HCT116 (cell line): ENCODE measurements at regions not wholly inside any gene's neighbourhood (a gene's known extent, or its start where the extent isn't known, plus 50 kb on each side); places are given as distances from the start of the nearest gene placed in this dataset.

Experiments
- ATAC-seq: fragments of 200-7000 bp; cut with Tn5 transposase; 2 replicates; pipeline ENCODE4 v1.9.1; 2020; ENCODE audit warnings: mild to moderate bottlenecking, moderate library complexity
- BruUV-seq: library from RNA; stranded (reverse); fragments of 400-500 nt; replicated peaks from 2 replicates; lab custom pipeline; 2021; lab: Mats Ljungman, UMichigan
- CTCF ChIA-PET: fragments of 300-600 bp; sonication (Branson Sonifier 250); formaldehyde crosslinking; loops from one replicate; lab custom pipeline; 2021; ENCODE audit warnings: antibody characterized with exemption; lab: Charles Lee
- POLR2A ChIA-PET: fragments of 300-600, 350-600 bp; sonication (Branson Sonifier 250); formaldehyde crosslinking; loops from one replicate; lab custom pipeline; 2021; ENCODE audit warnings: antibody characterized with exemption; lab: Charles Lee
- RAD21 ChIA-PET, 2 experiments: fragments of 300-600 bp; sonication (Branson Sonifier 250); formaldehyde crosslinking; loops; one replicate each; lab custom pipeline; 2023; ENCODE audit warnings: low total read pairs in 2 of 2; ENCODE audit not compliant: uncharacterized antibody in 2 of 2, unreplicated experiment in 2 of 2, low non-redundant PET in 1 of 2; lab: Charles Lee
- DNase-seq: peaks from one replicate; pipeline ENCODE4 v3.0.0-alpha.2; 2010; ENCODE audit warnings: low read depth, low spot score
- H2AFZ ChIP-seq: fragments of 200-600 bp; shearing (Covaris generic), sonication (generic); 2 replicates; pipeline ENCODE4 v1.6.1; 2017; ENCODE audit warnings: low read depth, mixed run types, mixed read lengths, antibody characterized with exemption, low read length; ENCODE audit not compliant: poor library complexity, severe bottlenecking
- H3K27ac ChIP-seq: 2 replicates; pipeline ENCODE4 v1.5.1; 2012; ENCODE audit warnings: low read depth, low read length
- H3K27me3 ChIP-seq: fragments of 200-600 bp; sonication (generic); 2 replicates; pipeline ENCODE4 v1.6.1; 2016; ENCODE audit warnings: mixed run types, low read length, mixed read lengths; ENCODE audit not compliant: insufficient read depth
- H3K36me3 ChIP-seq, 2 experiments: fragments of 200-500 bp in 1 of 2; fragments of 200-600 bp in 1 of 2; sonication (Bioruptor generic) in 1 of 2; sonication (generic) in 1 of 2; 2 replicates each; pipeline versions ENCODE4 v1.5.1 to v1.6.1; 2014 to 2016; ENCODE audit warnings: low read length in 2 of 2, inconsistent platforms in 1 of 2, mixed read lengths in 1 of 2, mixed run types in 1 of 2; ENCODE audit not compliant: insufficient read depth in 2 of 2, control insufficient read depth in 1 of 2
- H3K4me1 ChIP-seq, 2 experiments: fragments of 200-600 bp in 1 of 2; sonication (generic) in 1 of 2; 2 replicates each; pipeline versions ENCODE4 v1.5.1 to v1.6.1; 2012 to 2017; ENCODE audit warnings: low read length in 2 of 2, inconsistent platforms in 1 of 2, mild to moderate bottlenecking in 1 of 2, mixed read lengths in 1 of 2, mixed run types in 1 of 2, moderate library complexity in 1 of 2; ENCODE audit not compliant: insufficient read depth in 2 of 2, control insufficient read depth in 1 of 2
- H3K4me2 ChIP-seq: fragments of 200-600 bp; sonication (generic); 2 replicates; pipeline ENCODE4 v1.6.1; 2017; ENCODE audit warnings: mixed run types, low read length, mixed read lengths
- H3K4me3 ChIP-seq, 2 experiments: fragments of 200-600 bp in 1 of 2; sonication (generic) in 1 of 2; replicated peaks in 1 of 2; 2 replicates each; pipeline ENCODE4 v1.5.1; 2011 to 2016; ENCODE audit warnings: low read length in 2 of 2, control low read depth in 1 of 2, low read depth in 1 of 2, mild to moderate bottlenecking in 1 of 2, mixed read lengths in 1 of 2, mixed run types in 1 of 2
- H3K79me2 ChIP-seq: fragments of 200-600 bp; sonication (generic); 2 replicates; pipeline ENCODE4 v1.6.1; 2017; ENCODE audit warnings: mild to moderate bottlenecking, mixed run types, low read length, moderate library complexity, mixed read lengths; ENCODE audit not compliant: insufficient read depth
- H3K9ac ChIP-seq: fragments of 200-600 bp; sonication (generic); 2 replicates; pipeline ENCODE4 v1.6.1; 2016; ENCODE audit warnings: low read length, mixed read lengths
- H3K9me2 ChIP-seq: fragments of 200-600 bp; sonication (generic), shearing (Covaris generic); 2 replicates; pipeline ENCODE4 v1.6.1; 2017; ENCODE audit warnings: mixed run types, mild to moderate bottlenecking, moderate library complexity; ENCODE audit not compliant: insufficient read depth
- H3K9me3 ChIP-seq, 2 experiments: fragments of 200-500 bp in 1 of 2; fragments of 200-600 bp in 1 of 2; sonication (Bioruptor generic) in 1 of 2; sonication (generic) in 1 of 2; 2 replicates each; pipeline ENCODE4 v1.6.1; 2014 to 2017; ENCODE audit warnings: low read length in 2 of 2, mixed read lengths in 2 of 2, inconsistent platforms in 1 of 2, low read depth in 1 of 2, mild to moderate bottlenecking in 1 of 2, mixed run types in 1 of 2, moderate library complexity in 1 of 2; ENCODE audit not compliant: control insufficient read depth in 1 of 2, insufficient read depth in 1 of 2
- H4K20me1 ChIP-seq: fragments of 200-600 bp; sonication (generic), shearing (Covaris generic); 2 replicates; pipeline ENCODE4 v1.6.1; 2017; ENCODE audit warnings: mixed run types, mild to moderate bottlenecking, moderate library complexity; ENCODE audit not compliant: insufficient read depth
- CBX3 ChIP-seq: IDR thresholded peaks from 2 replicates; pipeline ENCODE4 v1.6.1; 2012; ENCODE audit warnings: low read depth
- CEBPB ChIP-seq: IDR thresholded peaks from 2 replicates; pipeline ENCODE4 v1.6.1; 2012; ENCODE audit warnings: low read depth
- EGR1 ChIP-seq: IDR thresholded peaks from 2 replicates; pipeline ENCODE4 v1.6.1; 2012; ENCODE audit warnings: low read depth
- ELF1 ChIP-seq: IDR thresholded peaks from 2 replicates; pipeline ENCODE4 v1.6.1; 2012; ENCODE audit warnings: low read depth, borderline replicate concordance
- EZH2 ChIP-seq: fragments of 200-600 bp; sonication (generic); IDR thresholded peaks from 2 replicates; pipeline ENCODE4 v1.6.1; 2017; ENCODE audit warnings: antibody characterized with exemption, mixed run types
- FOSL1 ChIP-seq: IDR thresholded peaks from 2 replicates; pipeline ENCODE4 v1.6.1; 2012; ENCODE audit warnings: low read depth
- JUND ChIP-seq: IDR thresholded peaks from 2 replicates; pipeline ENCODE4 v1.6.1; 2012
- POLR2A ChIP-seq: IDR thresholded peaks from 2 replicates; pipeline ENCODE4 v1.7.0; 2011; ENCODE audit warnings: borderline replicate concordance; ENCODE audit not compliant: insufficient read depth, insufficient read length; ENCODE audit errors: extremely low read depth
- POLR2AphosphoS5 ChIP-seq: IDR thresholded peaks from 2 replicates; pipeline ENCODE4 v1.6.1; 2011; ENCODE audit warnings: mild to moderate bottlenecking, low read depth, low read length, moderate library complexity
- RAD21 ChIP-seq: IDR thresholded peaks from 2 replicates; pipeline ENCODE4 v1.6.1; 2012; ENCODE audit warnings: low read depth, mild to moderate bottlenecking
- SIN3A ChIP-seq: IDR thresholded peaks from 2 replicates; pipeline ENCODE4 v1.6.1; 2012; ENCODE audit warnings: low read depth
- SP1 ChIP-seq: IDR thresholded peaks from 2 replicates; pipeline ENCODE4 v1.6.1; 2012; ENCODE audit warnings: low read depth
- SRF ChIP-seq: IDR thresholded peaks from 2 replicates; pipeline ENCODE4 v1.6.1; 2012; ENCODE audit warnings: low read depth
- TCF7L2 ChIP-seq: IDR thresholded peaks from 2 replicates; pipeline ENCODE4 v1.7.0; 2011; ENCODE audit warnings: borderline replicate concordance, inconsistent platforms; ENCODE audit not compliant: insufficient read depth, insufficient read length; ENCODE audit errors: extremely low read depth
- YY1 ChIP-seq: IDR thresholded peaks from 2 replicates; pipeline ENCODE4 v1.6.1; 2011; ENCODE audit warnings: low read length, low read depth, moderate library complexity, mild to moderate bottlenecking; ENCODE audit not compliant: insufficient replicate concordance; ENCODE audit errors: extremely low read depth
- ZFX ChIP-seq: fragments of 450-650 bp; IDR thresholded peaks from 2 replicates; pipeline ENCODE4 v1.6.1; 2017
- ZNF274 ChIP-seq: fragments of 200-500 bp; sonication (Bioruptor generic); IDR thresholded peaks from 2 replicates; pipeline ENCODE4 v1.6.1; 2014; ENCODE audit warnings: mild to moderate bottlenecking, low read depth, low read length, inconsistent platforms
- intact Hi-C: fragments of 100-400 bp; cut with micrococcal nuclease; formaldehyde crosslinking; loops from 2 replicates; pipeline ENCODE4 v1.10.0; 2022
- TF ChIP-seq, protein P1 (sequence below): IDR thresholded peaks from 2 replicates; pipeline ENCODE4 v1.6.1; 2012; ENCODE audit warnings: low read depth
- TF ChIP-seq, protein P2 (sequence below): IDR thresholded peaks from 2 replicates; pipeline ENCODE4 v1.6.1; 2012
- TF ChIP-seq, protein P3 (sequence below): IDR thresholded peaks from 2 replicates; pipeline ENCODE4 v1.6.1; 2011; ENCODE audit warnings: mild to moderate bottlenecking, low read length, moderate library complexity; ENCODE audit not compliant: insufficient replicate concordance; ENCODE audit errors: extremely low read depth

- no peaks in the 10 kb centered on the region for H3K79me2 ChIP-seq
- H3K4me3 ChIP-seq, result no peak overlapping the region
- BruUV-seq, result no TSS peak
- H3K36me3 ChIP-seq, result no peaks in the 10 kb centered on the region
- no peaks in the 10 kb centered on the region for H3K9me3 ChIP-seq
- no peak overlapping the region for H3K9ac ChIP-seq
- ChIA-PET POLR2A (no interaction called here), RAD21 (no interaction called here), CTCF (no interaction called here)
- intact Hi-C loops, result no loop called here
- no peaks in the 10 kb centered on the region for H3K4me1 ChIP-seq
- no peak for DNase-seq
- no peaks in the 10 kb centered on the region for H3K9me2 ChIP-seq
- no peaks in the 10 kb centered on the region for H4K20me1 ChIP-seq
- H3K4me2 ChIP-seq, result no peak overlapping the region
- no peak for ATAC-seq
- no peaks in the 10 kb centered on the region for H3K27me3 ChIP-seq
- no peak overlapping the region for H3K27ac ChIP-seq
- no peak for TF ChIP-seq YY1
- TF ChIP-seq, protein P1, sequence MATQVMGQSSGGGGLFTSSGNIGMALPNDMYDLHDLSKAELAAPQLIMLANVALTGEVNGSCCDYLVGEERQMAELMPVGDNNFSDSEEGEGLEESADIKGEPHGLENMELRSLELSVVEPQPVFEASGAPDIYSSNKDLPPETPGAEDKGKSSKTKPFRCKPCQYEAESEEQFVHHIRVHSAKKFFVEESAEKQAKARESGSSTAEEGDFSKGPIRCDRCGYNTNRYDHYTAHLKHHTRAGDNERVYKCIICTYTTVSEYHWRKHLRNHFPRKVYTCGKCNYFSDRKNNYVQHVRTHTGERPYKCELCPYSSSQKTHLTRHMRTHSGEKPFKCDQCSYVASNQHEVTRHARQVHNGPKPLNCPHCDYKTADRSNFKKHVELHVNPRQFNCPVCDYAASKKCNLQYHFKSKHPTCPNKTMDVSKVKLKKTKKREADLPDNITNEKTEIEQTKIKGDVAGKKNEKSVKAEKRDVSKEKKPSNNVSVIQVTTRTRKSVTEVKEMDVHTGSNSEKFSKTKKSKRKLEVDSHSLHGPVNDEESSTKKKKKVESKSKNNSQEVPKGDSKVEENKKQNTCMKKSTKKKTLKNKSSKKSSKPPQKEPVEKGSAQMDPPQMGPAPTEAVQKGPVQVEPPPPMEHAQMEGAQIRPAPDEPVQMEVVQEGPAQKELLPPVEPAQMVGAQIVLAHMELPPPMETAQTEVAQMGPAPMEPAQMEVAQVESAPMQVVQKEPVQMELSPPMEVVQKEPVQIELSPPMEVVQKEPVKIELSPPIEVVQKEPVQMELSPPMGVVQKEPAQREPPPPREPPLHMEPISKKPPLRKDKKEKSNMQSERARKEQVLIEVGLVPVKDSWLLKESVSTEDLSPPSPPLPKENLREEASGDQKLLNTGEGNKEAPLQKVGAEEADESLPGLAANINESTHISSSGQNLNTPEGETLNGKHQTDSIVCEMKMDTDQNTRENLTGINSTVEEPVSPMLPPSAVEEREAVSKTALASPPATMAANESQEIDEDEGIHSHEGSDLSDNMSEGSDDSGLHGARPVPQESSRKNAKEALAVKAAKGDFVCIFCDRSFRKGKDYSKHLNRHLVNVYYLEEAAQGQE, result no peak
- no peak for TF ChIP-seq POLR2AphosphoS5
- TF ChIP-seq, protein P2, sequence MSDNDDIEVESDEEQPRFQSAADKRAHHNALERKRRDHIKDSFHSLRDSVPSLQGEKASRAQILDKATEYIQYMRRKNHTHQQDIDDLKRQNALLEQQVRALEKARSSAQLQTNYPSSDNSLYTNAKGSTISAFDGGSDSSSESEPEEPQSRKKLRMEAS, result no peak
- TF ChIP-seq POLR2A, result no peak
- TF ChIP-seq RAD21, result no peak
- no peak for TF ChIP-seq ZFX
- TF ChIP-seq EGR1, result no peak
- TF ChIP-seq FOSL1, result no peak
- no peak for TF ChIP-seq EZH2
- TF ChIP-seq TCF7L2, result no peak
- TF ChIP-seq CEBPB, result no peak
- TF ChIP-seq, protein P3, sequence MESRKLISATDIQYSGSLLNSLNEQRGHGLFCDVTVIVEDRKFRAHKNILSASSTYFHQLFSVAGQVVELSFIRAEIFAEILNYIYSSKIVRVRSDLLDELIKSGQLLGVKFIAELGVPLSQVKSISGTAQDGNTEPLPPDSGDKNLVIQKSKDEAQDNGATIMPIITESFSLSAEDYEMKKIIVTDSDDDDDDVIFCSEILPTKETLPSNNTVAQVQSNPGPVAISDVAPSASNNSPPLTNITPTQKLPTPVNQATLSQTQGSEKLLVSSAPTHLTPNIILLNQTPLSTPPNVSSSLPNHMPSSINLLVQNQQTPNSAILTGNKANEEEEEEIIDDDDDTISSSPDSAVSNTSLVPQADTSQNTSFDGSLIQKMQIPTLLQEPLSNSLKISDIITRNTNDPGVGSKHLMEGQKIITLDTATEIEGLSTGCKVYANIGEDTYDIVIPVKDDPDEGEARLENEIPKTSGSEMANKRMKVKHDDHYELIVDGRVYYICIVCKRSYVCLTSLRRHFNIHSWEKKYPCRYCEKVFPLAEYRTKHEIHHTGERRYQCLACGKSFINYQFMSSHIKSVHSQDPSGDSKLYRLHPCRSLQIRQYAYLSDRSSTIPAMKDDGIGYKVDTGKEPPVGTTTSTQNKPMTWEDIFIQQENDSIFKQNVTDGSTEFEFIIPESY, result no peak
- no peak for TF ChIP-seq SRF
- no peak for TF ChIP-seq CBX3
- TF ChIP-seq JUND, result no peak
- no peak for TF ChIP-seq SIN3A
- no peak for TF ChIP-seq ZNF274
- no peak for TF ChIP-seq ELF1
- TF ChIP-seq SP1, result no peak
- no peak overlapping the region for H2AFZ ChIP-seq
These were observed 153.6 kb downstream of the QDPR start for GRCh38 chr4:17358241-17358640.
